GM18870 (cell line): ENCODE measurements at regions not wholly inside any gene's neighbourhood (a gene's known extent, or its start where the extent isn't known, plus 50 kb on each side); places are given as distances from the start of the nearest gene placed in this dataset.
"Not testable (repeated sequence)": the region's sequence is repeated elsewhere in the genome, so short reads cannot be mapped to it uniquely, and the experiment has no call there.

ENCODE experiments used
- ATAC-seq: cut with Tn5 transposase; IDR thresholded peaks from one replicate; pipeline ENCODE4 v1.9.1; 2021; ENCODE audit warnings: moderate library complexity; ENCODE audit not compliant: unreplicated experiment

GRCh38 chr10:18735711-18736110 lies 76.5 kb downstream of the ARL5B start:
- no peak for ATAC-seq

GRCh38 chr10:18737236-18737635 lies 78.0 kb downstream of the ARL5B start:
- no peak for ATAC-seq

GRCh38 chr10:18737841-18738240 lies 78.6 kb downstream of the ARL5B start:
- ATAC-seq, result no peak

- no peak for ATAC-seq
Observed at GRCh38 chr10:18738835-18739234, 79.6 kb downstream of the ARL5B start.

- no peak for ATAC-seq
Observed at GRCh38 chr10:18743926-18744325, 84.7 kb downstream of the ARL5B start.

- ATAC-seq, result no peak
Observed at GRCh38 chr10:18753312-18753895, 94.2 kb downstream of the ARL5B start.

- peak; percentile 97 for ATAC-seq
Observed at GRCh38 chr10:18759575-18759974, 100.3 kb downstream of the ARL5B start.

GRCh38 chr10:18760836-18761235 lies 101.6 kb downstream of the ARL5B start:
- no peak for ATAC-seq

- ATAC-seq, result no peak
Observed at GRCh38 chr10:18767981-18768380, 108.8 kb downstream of the ARL5B start.

- no peak for ATAC-seq
Observed at GRCh38 chr10:18773180-18773579, 113.9 kb downstream of the ARL5B start.

- no peak for ATAC-seq
Observed at GRCh38 chr10:18777258-18777657, 118.0 kb downstream of the ARL5B start.

GRCh38 chr10:18786478-18786877 lies 127.2 kb downstream of the ARL5B start:
- no peak for ATAC-seq

- ATAC-seq, result no peak
Observed at GRCh38 chr10:18793951-18794350, 134.7 kb downstream of the ARL5B start.

GRCh38 chr10:18795549-18795948 lies 136.3 kb downstream of the ARL5B start:
- ATAC-seq, result no peak

GRCh38 chr10:18797286-18797685 lies 138.1 kb downstream of the ARL5B start:
- no peak for ATAC-seq

GRCh38 chr10:18822156-18822555 lies 162.9 kb downstream of the ARL5B start:
- no peak for ATAC-seq

GRCh38 chr10:18829259-18829658 lies 170.0 kb downstream of the ARL5B start:
- ATAC-seq, result no peak

GRCh38 chr10:18830277-18830676 lies 171.0 kb downstream of the ARL5B start:
- ATAC-seq, result no peak

GRCh38 chr10:18856623-18857022 lies 192.0 kb upstream of the MALRD1 start:
- ATAC-seq, result not testable (repeated sequence)

GRCh38 chr10:18859659-18860058 lies 188.9 kb upstream of the MALRD1 start:
- no peak for ATAC-seq

- no peak for ATAC-seq
Observed at GRCh38 chr10:18860186-18860585, 188.4 kb upstream of the MALRD1 start.

- ATAC-seq, result no peak
Observed at GRCh38 chr10:18860631-18861240, 187.9 kb upstream of the MALRD1 start.

GRCh38 chr10:18861382-18861781 lies 187.2 kb upstream of the MALRD1 start:
- no peak for ATAC-seq
